HL-60 (cell line): ENCODE measurements at regions not wholly inside any gene's neighbourhood (a gene's known extent, or its start where the extent isn't known, plus 50 kb on each side); places are given as distances from the start of the nearest gene placed in this dataset.

Source experiments
- DNase-seq, 2 experiments: peaks; one replicate each; pipeline ENCODE4 v3.0.0-alpha.2; 2010 to 2020; ENCODE audit warnings: low read depth in 1 of 2, low spot score in 1 of 2
- H3K27ac ChIP-seq: fragments of 250-450 bp; sonication (Bioruptor Pico); replicated peaks from 2 replicates; pipeline ENCODE4 v1.5.1; 2020; ENCODE audit warnings: mild to moderate bottlenecking, moderate library complexity
- H3K27me3 ChIP-seq: fragments of 250-450 bp; sonication (Bioruptor Pico); 2 replicates; pipeline ENCODE4 v1.5.1; 2021; ENCODE audit warnings: mild to moderate bottlenecking, moderate library complexity; ENCODE audit not compliant: insufficient read depth, poor library complexity, severe bottlenecking
- H3K4me3 ChIP-seq: replicated peaks from 2 replicates; pipeline ENCODE4 v1.5.1; 2011; ENCODE audit warnings: mild to moderate bottlenecking, control low read depth, low read length; ENCODE audit not compliant: insufficient read depth
- GABPA ChIP-seq: IDR thresholded peaks from 2 replicates; pipeline ENCODE4 v1.6.1; 2012; ENCODE audit warnings: low read depth
- POLR2AphosphoS5 ChIP-seq: IDR thresholded peaks from 2 replicates; pipeline ENCODE4 v1.6.1; 2012; ENCODE audit warnings: low read depth
- SPI1 ChIP-seq: IDR thresholded peaks from 2 replicates; pipeline ENCODE4 v1.6.1; 2012; ENCODE audit warnings: low read depth, mild to moderate bottlenecking, borderline replicate concordance
- TF ChIP-seq, protein P1 (sequence below): IDR thresholded peaks from one replicate; pipeline ENCODE4 v1.5.1; 2011; ENCODE audit warnings: low read length, control low read depth, inconsistent platforms; ENCODE audit not compliant: insufficient read depth
- TF ChIP-seq, protein P2 (sequence below): IDR thresholded peaks from 2 replicates; pipeline ENCODE4 v1.6.1; 2012; ENCODE audit warnings: low read depth; ENCODE audit not compliant: insufficient replicate concordance

DNA sequence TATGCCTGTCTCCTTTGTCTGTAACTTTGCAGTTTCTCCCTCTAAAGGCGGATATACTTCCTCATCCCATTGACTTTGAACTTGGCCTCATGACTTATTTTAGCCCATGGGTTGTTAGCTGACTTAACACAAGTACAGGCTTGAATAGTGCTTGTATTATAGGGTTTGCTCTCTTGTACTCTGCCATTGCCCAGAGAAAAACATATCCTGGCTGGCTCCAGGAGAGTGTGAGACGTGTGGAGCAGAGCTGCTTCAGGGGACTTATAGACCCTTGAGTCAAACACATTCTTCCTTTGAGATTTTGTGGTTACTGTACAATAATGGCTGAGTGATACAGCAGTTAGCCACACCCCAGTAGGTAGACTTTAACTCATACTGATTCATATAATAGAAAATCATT is 124.0 kb downstream of the RAP2B start:
- Histone ChIP-seq H3K27me3 (no peaks in the 10 kb centered on the region), H3K27ac (no peak overlapping the region), H3K4me3 (no peak overlapping the region)
- no peak for DNase-seq
- TF ChIP-seq, protein P1, sequence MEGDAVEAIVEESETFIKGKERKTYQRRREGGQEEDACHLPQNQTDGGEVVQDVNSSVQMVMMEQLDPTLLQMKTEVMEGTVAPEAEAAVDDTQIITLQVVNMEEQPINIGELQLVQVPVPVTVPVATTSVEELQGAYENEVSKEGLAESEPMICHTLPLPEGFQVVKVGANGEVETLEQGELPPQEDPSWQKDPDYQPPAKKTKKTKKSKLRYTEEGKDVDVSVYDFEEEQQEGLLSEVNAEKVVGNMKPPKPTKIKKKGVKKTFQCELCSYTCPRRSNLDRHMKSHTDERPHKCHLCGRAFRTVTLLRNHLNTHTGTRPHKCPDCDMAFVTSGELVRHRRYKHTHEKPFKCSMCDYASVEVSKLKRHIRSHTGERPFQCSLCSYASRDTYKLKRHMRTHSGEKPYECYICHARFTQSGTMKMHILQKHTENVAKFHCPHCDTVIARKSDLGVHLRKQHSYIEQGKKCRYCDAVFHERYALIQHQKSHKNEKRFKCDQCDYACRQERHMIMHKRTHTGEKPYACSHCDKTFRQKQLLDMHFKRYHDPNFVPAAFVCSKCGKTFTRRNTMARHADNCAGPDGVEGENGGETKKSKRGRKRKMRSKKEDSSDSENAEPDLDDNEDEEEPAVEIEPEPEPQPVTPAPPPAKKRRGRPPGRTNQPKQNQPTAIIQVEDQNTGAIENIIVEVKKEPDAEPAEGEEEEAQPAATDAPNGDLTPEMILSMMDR: no peak
- TF ChIP-seq, protein P2, sequence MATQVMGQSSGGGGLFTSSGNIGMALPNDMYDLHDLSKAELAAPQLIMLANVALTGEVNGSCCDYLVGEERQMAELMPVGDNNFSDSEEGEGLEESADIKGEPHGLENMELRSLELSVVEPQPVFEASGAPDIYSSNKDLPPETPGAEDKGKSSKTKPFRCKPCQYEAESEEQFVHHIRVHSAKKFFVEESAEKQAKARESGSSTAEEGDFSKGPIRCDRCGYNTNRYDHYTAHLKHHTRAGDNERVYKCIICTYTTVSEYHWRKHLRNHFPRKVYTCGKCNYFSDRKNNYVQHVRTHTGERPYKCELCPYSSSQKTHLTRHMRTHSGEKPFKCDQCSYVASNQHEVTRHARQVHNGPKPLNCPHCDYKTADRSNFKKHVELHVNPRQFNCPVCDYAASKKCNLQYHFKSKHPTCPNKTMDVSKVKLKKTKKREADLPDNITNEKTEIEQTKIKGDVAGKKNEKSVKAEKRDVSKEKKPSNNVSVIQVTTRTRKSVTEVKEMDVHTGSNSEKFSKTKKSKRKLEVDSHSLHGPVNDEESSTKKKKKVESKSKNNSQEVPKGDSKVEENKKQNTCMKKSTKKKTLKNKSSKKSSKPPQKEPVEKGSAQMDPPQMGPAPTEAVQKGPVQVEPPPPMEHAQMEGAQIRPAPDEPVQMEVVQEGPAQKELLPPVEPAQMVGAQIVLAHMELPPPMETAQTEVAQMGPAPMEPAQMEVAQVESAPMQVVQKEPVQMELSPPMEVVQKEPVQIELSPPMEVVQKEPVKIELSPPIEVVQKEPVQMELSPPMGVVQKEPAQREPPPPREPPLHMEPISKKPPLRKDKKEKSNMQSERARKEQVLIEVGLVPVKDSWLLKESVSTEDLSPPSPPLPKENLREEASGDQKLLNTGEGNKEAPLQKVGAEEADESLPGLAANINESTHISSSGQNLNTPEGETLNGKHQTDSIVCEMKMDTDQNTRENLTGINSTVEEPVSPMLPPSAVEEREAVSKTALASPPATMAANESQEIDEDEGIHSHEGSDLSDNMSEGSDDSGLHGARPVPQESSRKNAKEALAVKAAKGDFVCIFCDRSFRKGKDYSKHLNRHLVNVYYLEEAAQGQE: no peak
- TF ChIP-seq SPI1: no peak
- TF ChIP-seq GABPA: no peak
- TF ChIP-seq POLR2AphosphoS5: no peak

GRCh38 chr3:153287017-153287416 is 125.0 kb downstream of the RAP2B start:
- Histone ChIP-seq H3K27me3 (no peaks in the 10 kb centered on the region), H3K27ac (no peak overlapping the region), H3K4me3 (no peak overlapping the region)
- DNase-seq: no peak
- TF ChIP-seq, protein P2: no peak
- no peak for TF ChIP-seq GABPA
- TF ChIP-seq, protein P1: no peak
- TF ChIP-seq POLR2AphosphoS5: no peak
- no peak for TF ChIP-seq SPI1

- peak; percentile 41 to 43 for DNase-seq
- H3K4me3 ChIP-seq: no peak overlapping the region
- H3K27me3 ChIP-seq: no peaks in the 10 kb centered on the region
- 0 out of 2 replicates have a peak overlapping the region, but pooled peaks have one; percentile 8 for H3K27ac ChIP-seq
- no peak for TF ChIP-seq SPI1
- no peak for TF ChIP-seq GABPA
- TF ChIP-seq POLR2AphosphoS5: no peak
- TF ChIP-seq, protein P1: no peak
- TF ChIP-seq, protein P2: no peak
These were observed 127.3 kb downstream of the RAP2B start for GRCh38 chr3:153289334-153289808.
